ENCODE measurements at regions not wholly inside any gene's neighbourhood (a gene's known extent, or its start where the extent isn't known, plus 50 kb on each side); places are given as distances from the start of the nearest gene placed in this dataset.

- no peak for TF ChIP-seq CTCF (IDR thresholded peaks at IDR 0.05; ENCODE audit: control insufficient read depth, extremely low read depth, insufficient read depth)
- no peak for DNase-seq (ENCODE audit: low read depth)
- no peak overlapping the region for H3K4me3 ChIP-seq (ENCODE audit: low read depth, low read length)
These were observed 163.5 kb upstream of the NT5C1B start for GRCh38 chr2:18752667-18753422.

GRCh38 chr2:18752022-18752493 is 162.7 kb upstream of the NT5C1B start:
- no peak overlapping the region for H3K4me3 ChIP-seq (ENCODE audit: low read depth, low read length)
- TF ChIP-seq CTCF (IDR thresholded peaks at IDR 0.05; ENCODE audit: control insufficient read depth, extremely low read depth, insufficient read depth): no peak
- peak; percentile 34 for DNase-seq (ENCODE audit: low read depth)

- DNase-seq (ENCODE audit: low read depth): no peak
- TF ChIP-seq CTCF (IDR thresholded peaks at IDR 0.05; ENCODE audit: control insufficient read depth, extremely low read depth, insufficient read depth): no peak
- no peak overlapping the region for H3K4me3 ChIP-seq (ENCODE audit: low read depth, low read length)
These were observed 161.5 kb upstream of the NT5C1B start for GRCh38 chr2:18750672-18751554.

GRCh38 chr2:18749912-18750526 is 160.7 kb upstream of the NT5C1B start:
- H3K4me3 ChIP-seq (ENCODE audit: low read depth, low read length): no peak overlapping the region
- peak; percentile 74 for TF ChIP-seq CTCF (IDR thresholded peaks at IDR 0.05; ENCODE audit: control insufficient read depth, extremely low read depth, insufficient read depth)
- no peak for DNase-seq (ENCODE audit: low read depth)

- no peak for TF ChIP-seq CTCF (IDR thresholded peaks at IDR 0.05; ENCODE audit: control insufficient read depth, extremely low read depth, insufficient read depth)
- peak; percentile 92 for DNase-seq (ENCODE audit: low read depth)
- no peak overlapping the region for H3K4me3 ChIP-seq (ENCODE audit: low read depth, low read length)
These were observed 156.3 kb upstream of the NT5C1B start for GRCh38 chr2:18745431-18746272.
